ENCODE measurements at regions not wholly inside any gene's neighbourhood (a gene's known extent, or its start where the extent isn't known, plus 50 kb on each side); places are given as distances from the start of the nearest gene placed in this dataset.
A peak's percentile ranks its signal among the peaks of the same experiment; 100 is the strongest.

DNA sequence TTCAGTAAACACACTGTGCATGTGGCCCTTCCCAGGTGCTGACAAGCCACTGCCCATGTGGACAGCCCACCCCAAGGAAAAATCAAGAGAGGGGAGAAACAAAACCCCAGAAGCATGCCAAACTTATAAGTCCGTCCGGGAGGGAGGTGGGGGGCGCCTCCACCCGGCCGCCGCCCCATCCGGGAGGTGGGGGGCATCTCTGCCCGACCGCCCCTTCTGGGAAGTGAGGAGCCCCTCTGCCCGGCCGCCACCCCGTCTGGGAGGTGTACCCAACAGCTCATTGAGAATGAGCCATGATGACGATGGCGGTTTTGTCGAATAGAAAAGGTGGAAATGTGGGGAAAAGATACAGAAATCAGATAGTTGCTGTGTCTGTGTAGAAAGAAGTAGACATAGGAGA, 53.8 kb upstream of the C2CD4B start:
- H3K27ac ChIP-seq, result no peak overlapping the region
- TF ChIP-seq, protein P1, sequence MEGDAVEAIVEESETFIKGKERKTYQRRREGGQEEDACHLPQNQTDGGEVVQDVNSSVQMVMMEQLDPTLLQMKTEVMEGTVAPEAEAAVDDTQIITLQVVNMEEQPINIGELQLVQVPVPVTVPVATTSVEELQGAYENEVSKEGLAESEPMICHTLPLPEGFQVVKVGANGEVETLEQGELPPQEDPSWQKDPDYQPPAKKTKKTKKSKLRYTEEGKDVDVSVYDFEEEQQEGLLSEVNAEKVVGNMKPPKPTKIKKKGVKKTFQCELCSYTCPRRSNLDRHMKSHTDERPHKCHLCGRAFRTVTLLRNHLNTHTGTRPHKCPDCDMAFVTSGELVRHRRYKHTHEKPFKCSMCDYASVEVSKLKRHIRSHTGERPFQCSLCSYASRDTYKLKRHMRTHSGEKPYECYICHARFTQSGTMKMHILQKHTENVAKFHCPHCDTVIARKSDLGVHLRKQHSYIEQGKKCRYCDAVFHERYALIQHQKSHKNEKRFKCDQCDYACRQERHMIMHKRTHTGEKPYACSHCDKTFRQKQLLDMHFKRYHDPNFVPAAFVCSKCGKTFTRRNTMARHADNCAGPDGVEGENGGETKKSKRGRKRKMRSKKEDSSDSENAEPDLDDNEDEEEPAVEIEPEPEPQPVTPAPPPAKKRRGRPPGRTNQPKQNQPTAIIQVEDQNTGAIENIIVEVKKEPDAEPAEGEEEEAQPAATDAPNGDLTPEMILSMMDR (conservative IDR thresholded peaks at IDR 0.05), result no peak
- no peak for TF ChIP-seq ZFX (IDR thresholded peaks at IDR 0.05)

DNA sequence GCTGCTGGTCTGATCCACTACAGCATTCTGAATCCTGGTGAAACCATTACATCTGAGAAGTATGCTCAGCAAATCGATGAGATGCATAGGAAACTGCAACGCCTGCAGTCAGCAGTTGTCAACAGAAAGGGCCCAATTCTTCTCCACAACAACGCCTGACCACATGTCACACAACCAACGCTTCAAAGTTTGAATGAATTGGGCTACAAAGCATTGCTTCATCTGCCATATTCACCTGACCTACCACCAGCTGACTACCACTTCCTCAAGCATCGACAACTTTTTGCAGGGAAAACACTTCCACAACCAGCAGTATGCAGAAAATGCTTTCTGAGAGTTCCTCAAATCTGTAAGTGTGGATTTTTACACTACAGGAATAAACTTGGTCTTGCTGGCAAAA, 54.7 kb upstream of the C2CD4B start:
- TF ChIP-seq, protein P1 (conservative IDR thresholded peaks at IDR 0.05), result no peak
- no peak for TF ChIP-seq ZFX (IDR thresholded peaks at IDR 0.05)
- no peak overlapping the region for H3K27ac ChIP-seq

DNA sequence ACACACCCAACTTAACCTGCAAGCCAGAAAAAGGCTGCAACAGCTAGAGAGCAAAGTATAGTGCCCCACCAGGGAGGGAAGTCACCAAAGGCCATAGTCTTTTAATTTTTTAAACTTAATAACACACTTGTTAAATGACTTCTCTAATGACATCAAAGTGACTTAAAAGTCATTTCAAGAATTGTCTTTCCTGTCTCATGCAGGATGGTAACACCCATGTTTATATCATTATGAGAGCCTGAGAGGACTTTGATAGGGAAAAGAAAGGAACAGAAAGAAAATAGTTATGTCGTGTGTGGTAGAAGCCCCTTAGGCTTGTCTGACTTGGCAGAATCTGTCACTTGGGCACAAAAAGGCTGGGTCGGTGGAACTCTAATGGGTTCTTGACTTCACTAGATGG, 57.9 kb upstream of the C2CD4B start:
- no peak overlapping the region for H3K27ac ChIP-seq
- no peak for TF ChIP-seq ZFX (IDR thresholded peaks at IDR 0.05)
- TF ChIP-seq, protein P1 (conservative IDR thresholded peaks at IDR 0.05), result no peak

DNA sequence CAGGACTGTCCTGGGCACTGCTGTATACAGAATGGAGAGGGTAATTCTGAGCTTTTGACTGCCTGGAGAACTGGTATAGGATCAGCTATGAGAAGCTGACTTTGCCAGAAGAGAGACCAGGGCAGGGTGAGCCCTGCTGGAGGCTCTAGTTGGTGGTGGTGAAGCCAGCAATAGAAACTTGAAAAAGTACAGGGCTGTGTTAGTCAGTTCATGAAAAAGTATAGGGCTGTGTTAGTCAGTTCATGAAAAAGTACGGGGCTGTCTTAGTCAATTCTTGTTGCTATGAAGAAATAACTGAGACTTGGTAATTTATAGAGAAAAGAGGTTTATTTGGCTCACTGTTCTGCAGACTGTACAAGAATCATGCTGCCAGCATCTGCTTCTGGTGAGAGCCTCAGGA, 63.5 kb upstream of the C2CD4B start:
- no peak for TF ChIP-seq ZFX (IDR thresholded peaks at IDR 0.05)
- TF ChIP-seq, protein P1 (conservative IDR thresholded peaks at IDR 0.05), result no peak
- no peak overlapping the region for H3K27ac ChIP-seq

DNA sequence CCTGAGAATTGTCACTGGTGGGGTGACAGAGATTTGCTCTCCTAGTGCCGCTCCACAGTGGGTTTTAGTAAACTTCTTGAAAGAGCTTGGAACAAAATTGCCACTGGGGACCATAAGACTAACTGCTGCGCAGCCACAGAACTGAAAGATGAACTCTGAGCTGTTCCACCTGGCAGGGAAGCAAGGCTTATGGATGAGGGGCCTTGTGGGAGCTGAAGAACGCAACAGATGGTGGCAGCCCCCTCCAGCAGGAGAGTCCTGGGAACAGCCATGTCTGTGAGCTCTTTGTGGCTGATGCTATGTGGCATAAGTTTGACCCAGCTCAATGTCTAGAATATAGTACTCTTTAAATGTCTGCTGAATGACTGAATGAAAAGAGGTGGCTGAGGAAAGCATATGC, 66.8 kb upstream of the C2CD4B start:
- TF ChIP-seq, protein P1 (conservative IDR thresholded peaks at IDR 0.05), result no peak
- TF ChIP-seq ZFX (IDR thresholded peaks at IDR 0.05), result no peak
- H3K27ac ChIP-seq, result no peak overlapping the region

DNA sequence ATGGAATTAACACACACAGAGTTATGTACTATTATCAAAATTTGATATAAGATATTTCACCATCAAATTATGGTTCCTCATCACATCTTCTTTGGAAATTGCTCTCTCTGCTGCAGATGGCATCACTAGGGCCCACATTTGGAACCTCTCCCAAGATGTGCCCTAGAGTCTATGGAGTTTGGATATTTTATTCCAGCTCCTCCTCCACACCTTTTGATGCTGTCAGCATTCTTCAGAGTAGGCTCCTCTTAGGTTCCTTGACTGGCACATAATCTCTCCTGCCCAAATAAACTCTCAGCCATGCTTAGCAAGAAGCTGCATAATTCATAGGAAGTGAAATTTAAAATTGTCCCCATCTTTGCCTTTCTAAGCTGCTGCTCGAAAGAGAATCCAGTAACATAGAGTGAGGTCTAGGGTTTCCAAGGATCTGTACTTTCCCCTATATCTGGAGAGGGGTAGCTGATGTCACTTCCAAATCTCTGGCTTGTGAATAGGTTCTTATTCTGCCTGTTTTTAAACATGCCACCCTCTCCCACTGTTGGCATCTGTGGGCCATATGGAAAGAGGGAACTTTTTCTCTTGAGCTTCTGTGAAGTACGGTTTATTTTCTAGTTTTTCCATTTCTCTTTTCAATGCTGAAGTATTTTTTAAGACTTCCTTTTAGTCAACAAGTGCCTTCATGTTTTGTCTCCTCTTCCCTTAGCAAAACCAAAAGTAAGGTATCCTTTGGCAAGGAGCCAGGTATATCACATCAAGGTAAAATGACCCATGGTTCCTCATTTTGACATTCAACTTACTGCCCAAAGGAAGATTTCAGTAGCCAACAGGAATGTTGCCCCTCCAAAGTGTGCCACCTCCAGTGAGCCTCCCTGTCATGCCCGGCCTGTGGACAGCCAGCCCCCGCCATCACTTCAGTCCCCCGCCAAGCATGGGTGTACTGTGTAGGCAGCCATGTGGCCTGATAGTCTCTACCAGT, 75.3 kb upstream of the C2CD4B start:
- TF ChIP-seq, protein P1 (conservative IDR thresholded peaks at IDR 0.05), result no peak
- TF ChIP-seq ZFX (IDR thresholded peaks at IDR 0.05), result no peak

DNA sequence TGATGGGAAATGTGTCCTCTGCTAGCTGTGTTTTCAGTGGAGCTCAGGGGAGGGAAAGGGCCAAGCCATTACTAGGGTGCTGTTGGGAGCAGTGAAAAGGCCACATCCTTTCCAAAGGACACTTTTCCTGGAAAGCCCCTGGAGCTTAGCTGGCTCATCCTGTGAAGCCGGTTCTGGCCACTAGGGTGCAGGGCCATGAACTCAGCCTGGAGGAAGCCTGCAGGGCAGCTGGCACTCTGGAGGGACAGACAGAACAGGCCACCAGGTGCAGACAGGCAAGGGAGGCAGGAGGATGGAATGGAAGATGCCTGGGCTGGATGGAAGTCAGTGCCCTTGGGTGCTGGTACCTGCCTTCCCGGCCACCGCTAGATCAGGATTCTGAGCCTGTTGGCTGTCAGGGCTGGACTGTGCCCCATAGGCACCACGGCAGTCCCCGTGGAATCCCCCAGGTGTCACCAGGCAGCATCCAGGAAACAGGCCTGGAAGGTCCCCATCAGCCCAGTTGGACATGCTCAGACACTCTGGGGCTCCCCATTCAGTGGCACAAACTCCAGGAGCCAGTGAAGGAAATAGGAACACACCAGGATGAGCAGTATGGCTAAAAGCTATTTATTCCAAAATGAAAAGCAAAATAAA, 76.2 kb upstream of the C2CD4B start:
- no peak overlapping the region for H3K27ac ChIP-seq
- TF ChIP-seq, protein P1 (conservative IDR thresholded peaks at IDR 0.05), result peak; percentile 60
- no peak for TF ChIP-seq ZFX (IDR thresholded peaks at IDR 0.05)

More for the DNA sequence above, 75.3 kb upstream of the C2CD4B start:
- H3K27ac ChIP-seq, result no peak overlapping the region
